ENCODE measurements at regions not wholly inside any gene's neighbourhood (a gene's known extent, or its start where the extent isn't known, plus 50 kb on each side); places are given as distances from the start of the nearest gene placed in this dataset.

GRCh38 chr5:144583541-144584449, 413.1 kb downstream of the KCTD16 start:
- FAIRE-seq (no peak), ATAC-seq (no peak), DNase-seq (ENCODE audit: low spot score) (no peak)
- Histone ChIP-seq H3K27ac (ENCODE audit: extremely low read length, insufficient read depth, low read length) (no peak overlapping the region), H3K4me2 (ENCODE audit: low read depth, low read length) (no peak overlapping the region), H3K27me3 (ENCODE audit: control insufficient read depth in 1 of 2, insufficient read depth in 2 of 2, low read length in 2 of 2) (no peaks in the 10 kb centered on the region), H2AFZ (ENCODE audit: low read length) (no peak overlapping the region), H3K4me1 (ENCODE audit: insufficient read depth, low read length) (no peaks in the 10 kb centered on the region), H4K20me1 (ENCODE audit: insufficient read depth, low read length) (no peaks in the 10 kb centered on the region), H3K36me3 (replicated peaks in 1 of 2; ENCODE audit: control insufficient read depth in 1 of 2, insufficient read depth in 2 of 2, low read length in 2 of 2) (no peaks in the 10 kb centered on the region), H3K79me2 (ENCODE audit: insufficient read depth, low read length) (no peaks in the 10 kb centered on the region), H3K9ac (ENCODE audit: insufficient read depth, low read depth, low read length) (no peak overlapping the region), H3K9me3 (ENCODE audit: low read length) (no peaks in the 10 kb centered on the region), H3K4me3 (replicated peaks in 1 of 3; ENCODE audit: insufficient read depth in 1 of 3, low read depth in 2 of 3, low read length in 3 of 3) (no peak overlapping the region)
- ChIA-PET POLR2A (no interaction called here), CTCF (ENCODE audit: low intra/inter-chr PET ratio, low total read pairs) (no interaction called here)
- BruUV-seq (replicated peaks): no TSS peak
- WGBS (ENCODE audit: low lambda C conversion rate): 31% methylated on average over 7 of the region's 7 CpGs
- in situ Hi-C loops (cut with HindIII; ENCODE audit: extremely low pct_ligation_motif_present, low pct_unique_long_range_greater_than_20kb): no loop called here
- TF ChIP-seq NFAT5 (CRISPR knock-in tag; IDR thresholded peaks at IDR 0.05) (no peak), CEBPB (IDR thresholded peaks at IDR 0.05; ENCODE audit: borderline replicate concordance, low read depth, low read length) (peak; percentile 24; the same call in 1 of the 2 replicates), FOXA3 (CRISPR knock-in tag; IDR thresholded peaks at IDR 0.05) (peak; percentile 66; the same call in 1 of the 2 replicates), EP300 (IDR thresholded peaks at IDR 0.05; ENCODE audit: low read depth in 2 of 2, low read length in 2 of 2) (peak in 1 of 2 experiments; percentile 48; a peak in 1 of 4 replicates), EP300 (CRISPR knock-in tag; IDR thresholded peaks at IDR 0.05; ENCODE audit: borderline replicate concordance) (no peak), FOXA1 (IDR thresholded peaks at IDR 0.05) (no peak), FOXA1 (CRISPR knock-in tag; IDR thresholded peaks at IDR 0.05) (0 out of 2 replicates have a peak, but pooled peaks have one; percentile 9), SIX1 (CRISPR knock-in tag; IDR thresholded peaks at IDR 0.05; ENCODE audit: borderline replicate concordance) (no peak)
- intact Hi-C loops (cut with micrococcal nuclease; ENCODE audit: unreplicated experiment): no loop called here

All from HepG2 (cell line).